HCT116 (cell line): ENCODE measurements at regions not wholly inside any gene's neighbourhood (a gene's known extent, or its start where the extent isn't known, plus 50 kb on each side); places are given as distances from the start of the nearest gene placed in this dataset.

ENCODE experiments used
- ATAC-seq: fragments of 200-7000 bp; cut with Tn5 transposase; 2 replicates; pipeline ENCODE4 v1.9.1; 2020; ENCODE audit warnings: mild to moderate bottlenecking, moderate library complexity
- BruUV-seq: library from RNA; stranded (reverse); fragments of 400-500 nt; replicated peaks from 2 replicates; lab custom pipeline; 2021; lab: Mats Ljungman, UMichigan
- CTCF ChIA-PET: fragments of 300-600 bp; sonication (Branson Sonifier 250); formaldehyde crosslinking; loops from one replicate; lab custom pipeline; 2021; ENCODE audit warnings: antibody characterized with exemption; lab: Charles Lee
- POLR2A ChIA-PET: fragments of 300-600, 350-600 bp; sonication (Branson Sonifier 250); formaldehyde crosslinking; loops from one replicate; lab custom pipeline; 2021; ENCODE audit warnings: antibody characterized with exemption; lab: Charles Lee
- RAD21 ChIA-PET, 2 experiments: fragments of 300-600 bp; sonication (Branson Sonifier 250); formaldehyde crosslinking; loops; one replicate each; lab custom pipeline; 2023; ENCODE audit warnings: low total read pairs in 2 of 2; ENCODE audit not compliant: uncharacterized antibody in 2 of 2, unreplicated experiment in 2 of 2, low non-redundant PET in 1 of 2; lab: Charles Lee
- DNase-seq: peaks from one replicate; pipeline ENCODE4 v3.0.0-alpha.2; 2010; ENCODE audit warnings: low read depth, low spot score
- H2AFZ ChIP-seq: fragments of 200-600 bp; shearing (Covaris generic), sonication (generic); 2 replicates; pipeline ENCODE4 v1.6.1; 2017; ENCODE audit warnings: low read depth, mixed run types, mixed read lengths, antibody characterized with exemption, low read length; ENCODE audit not compliant: poor library complexity, severe bottlenecking
- H3K27ac ChIP-seq: 2 replicates; pipeline ENCODE4 v1.5.1; 2012; ENCODE audit warnings: low read depth, low read length
- H3K27me3 ChIP-seq: fragments of 200-600 bp; sonication (generic); 2 replicates; pipeline ENCODE4 v1.6.1; 2016; ENCODE audit warnings: mixed run types, low read length, mixed read lengths; ENCODE audit not compliant: insufficient read depth
- H3K36me3 ChIP-seq, 2 experiments: fragments of 200-500 bp in 1 of 2; fragments of 200-600 bp in 1 of 2; sonication (Bioruptor generic) in 1 of 2; sonication (generic) in 1 of 2; 2 replicates each; pipeline versions ENCODE4 v1.5.1 to v1.6.1; 2014 to 2016; ENCODE audit warnings: low read length in 2 of 2, inconsistent platforms in 1 of 2, mixed read lengths in 1 of 2, mixed run types in 1 of 2; ENCODE audit not compliant: insufficient read depth in 2 of 2, control insufficient read depth in 1 of 2
- H3K4me1 ChIP-seq, 2 experiments: fragments of 200-600 bp in 1 of 2; sonication (generic) in 1 of 2; 2 replicates each; pipeline versions ENCODE4 v1.5.1 to v1.6.1; 2012 to 2017; ENCODE audit warnings: low read length in 2 of 2, inconsistent platforms in 1 of 2, mild to moderate bottlenecking in 1 of 2, mixed read lengths in 1 of 2, mixed run types in 1 of 2, moderate library complexity in 1 of 2; ENCODE audit not compliant: insufficient read depth in 2 of 2, control insufficient read depth in 1 of 2
- H3K4me2 ChIP-seq: fragments of 200-600 bp; sonication (generic); 2 replicates; pipeline ENCODE4 v1.6.1; 2017; ENCODE audit warnings: mixed run types, low read length, mixed read lengths
- H3K4me3 ChIP-seq, 2 experiments: fragments of 200-600 bp in 1 of 2; sonication (generic) in 1 of 2; replicated peaks in 1 of 2; 2 replicates each; pipeline ENCODE4 v1.5.1; 2011 to 2016; ENCODE audit warnings: low read length in 2 of 2, control low read depth in 1 of 2, low read depth in 1 of 2, mild to moderate bottlenecking in 1 of 2, mixed read lengths in 1 of 2, mixed run types in 1 of 2
- H3K79me2 ChIP-seq: fragments of 200-600 bp; sonication (generic); 2 replicates; pipeline ENCODE4 v1.6.1; 2017; ENCODE audit warnings: mild to moderate bottlenecking, mixed run types, low read length, moderate library complexity, mixed read lengths; ENCODE audit not compliant: insufficient read depth
- H3K9ac ChIP-seq: fragments of 200-600 bp; sonication (generic); 2 replicates; pipeline ENCODE4 v1.6.1; 2016; ENCODE audit warnings: low read length, mixed read lengths
- H3K9me2 ChIP-seq: fragments of 200-600 bp; sonication (generic), shearing (Covaris generic); 2 replicates; pipeline ENCODE4 v1.6.1; 2017; ENCODE audit warnings: mixed run types, mild to moderate bottlenecking, moderate library complexity; ENCODE audit not compliant: insufficient read depth
- H3K9me3 ChIP-seq, 2 experiments: fragments of 200-500 bp in 1 of 2; fragments of 200-600 bp in 1 of 2; sonication (Bioruptor generic) in 1 of 2; sonication (generic) in 1 of 2; 2 replicates each; pipeline ENCODE4 v1.6.1; 2014 to 2017; ENCODE audit warnings: low read length in 2 of 2, mixed read lengths in 2 of 2, inconsistent platforms in 1 of 2, low read depth in 1 of 2, mild to moderate bottlenecking in 1 of 2, mixed run types in 1 of 2, moderate library complexity in 1 of 2; ENCODE audit not compliant: control insufficient read depth in 1 of 2, insufficient read depth in 1 of 2
- H4K20me1 ChIP-seq: fragments of 200-600 bp; sonication (generic), shearing (Covaris generic); 2 replicates; pipeline ENCODE4 v1.6.1; 2017; ENCODE audit warnings: mixed run types, mild to moderate bottlenecking, moderate library complexity; ENCODE audit not compliant: insufficient read depth
- CBX3 ChIP-seq: IDR thresholded peaks from 2 replicates; pipeline ENCODE4 v1.6.1; 2012; ENCODE audit warnings: low read depth
- CEBPB ChIP-seq: IDR thresholded peaks from 2 replicates; pipeline ENCODE4 v1.6.1; 2012; ENCODE audit warnings: low read depth
- EZH2phosphoT487 ChIP-seq: fragments of 200-600 bp; IDR thresholded peaks from 2 replicates; pipeline ENCODE4 v1.6.1; 2018; ENCODE audit warnings: antibody characterized with exemption, borderline replicate concordance
- FOSL1 ChIP-seq: IDR thresholded peaks from 2 replicates; pipeline ENCODE4 v1.6.1; 2012; ENCODE audit warnings: low read depth
- JUND ChIP-seq: IDR thresholded peaks from 2 replicates; pipeline ENCODE4 v1.6.1; 2012
- RAD21 ChIP-seq: IDR thresholded peaks from 2 replicates; pipeline ENCODE4 v1.6.1; 2012; ENCODE audit warnings: low read depth, mild to moderate bottlenecking
- SIN3A ChIP-seq: IDR thresholded peaks from 2 replicates; pipeline ENCODE4 v1.6.1; 2012; ENCODE audit warnings: low read depth
- SRF ChIP-seq: IDR thresholded peaks from 2 replicates; pipeline ENCODE4 v1.6.1; 2012; ENCODE audit warnings: low read depth
- YY1 ChIP-seq: IDR thresholded peaks from 2 replicates; pipeline ENCODE4 v1.6.1; 2011; ENCODE audit warnings: low read length, low read depth, moderate library complexity, mild to moderate bottlenecking; ENCODE audit not compliant: insufficient replicate concordance; ENCODE audit errors: extremely low read depth
- ZNF274 ChIP-seq: fragments of 200-500 bp; sonication (Bioruptor generic); IDR thresholded peaks from 2 replicates; pipeline ENCODE4 v1.6.1; 2014; ENCODE audit warnings: mild to moderate bottlenecking, low read depth, low read length, inconsistent platforms
- intact Hi-C: fragments of 100-400 bp; cut with micrococcal nuclease; formaldehyde crosslinking; loops from 2 replicates; pipeline ENCODE4 v1.10.0; 2022
- TF ChIP-seq, protein P1 (sequence below): IDR thresholded peaks from 2 replicates; pipeline ENCODE4 v1.6.1; 2012
- TF ChIP-seq, protein P2 (sequence below): IDR thresholded peaks from 2 replicates; pipeline ENCODE4 v1.6.1; 2011; ENCODE audit warnings: mild to moderate bottlenecking, low read length, moderate library complexity; ENCODE audit not compliant: insufficient replicate concordance; ENCODE audit errors: extremely low read depth

- Histone ChIP-seq H3K79me2 (no peaks in the 10 kb centered on the region), H3K9me2 (0 out of 2 replicates have a peak, but pooled peaks cover 2% of the 10 kb centered on the region), H3K4me3 (no peak overlapping the region), H3K9me3 (no peaks in the 10 kb centered on the region), H4K20me1 (no peaks in the 10 kb centered on the region), H2AFZ (no peak overlapping the region), H3K4me1 (no peaks in the 10 kb centered on the region), H3K27me3 (no peaks in the 10 kb centered on the region), H3K9ac (no peak overlapping the region), H3K4me2 (no peak overlapping the region), H3K27ac (no peak overlapping the region), H3K36me3 (no peaks in the 10 kb centered on the region)
- CTCF ChIA-PET = no interaction called here
- BruUV-seq = no TSS peak
- DNase-seq (no peak), ATAC-seq (no peak)
- POLR2A ChIA-PET = no interaction called here
- intact Hi-C loops = no loop called here
- RAD21 ChIA-PET = no interaction called here
- TF ChIP-seq FOSL1 = no peak
- no peak for TF ChIP-seq JUND
- no peak for TF ChIP-seq EZH2phosphoT487
- TF ChIP-seq CEBPB = no peak
- no peak for TF ChIP-seq ZNF274
- no peak for TF ChIP-seq CBX3
- TF ChIP-seq SRF = no peak
- no peak for TF ChIP-seq SIN3A
- no peak for TF ChIP-seq YY1
- TF ChIP-seq, protein P1, sequence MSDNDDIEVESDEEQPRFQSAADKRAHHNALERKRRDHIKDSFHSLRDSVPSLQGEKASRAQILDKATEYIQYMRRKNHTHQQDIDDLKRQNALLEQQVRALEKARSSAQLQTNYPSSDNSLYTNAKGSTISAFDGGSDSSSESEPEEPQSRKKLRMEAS = no peak
- TF ChIP-seq RAD21 = no peak
- TF ChIP-seq, protein P2, sequence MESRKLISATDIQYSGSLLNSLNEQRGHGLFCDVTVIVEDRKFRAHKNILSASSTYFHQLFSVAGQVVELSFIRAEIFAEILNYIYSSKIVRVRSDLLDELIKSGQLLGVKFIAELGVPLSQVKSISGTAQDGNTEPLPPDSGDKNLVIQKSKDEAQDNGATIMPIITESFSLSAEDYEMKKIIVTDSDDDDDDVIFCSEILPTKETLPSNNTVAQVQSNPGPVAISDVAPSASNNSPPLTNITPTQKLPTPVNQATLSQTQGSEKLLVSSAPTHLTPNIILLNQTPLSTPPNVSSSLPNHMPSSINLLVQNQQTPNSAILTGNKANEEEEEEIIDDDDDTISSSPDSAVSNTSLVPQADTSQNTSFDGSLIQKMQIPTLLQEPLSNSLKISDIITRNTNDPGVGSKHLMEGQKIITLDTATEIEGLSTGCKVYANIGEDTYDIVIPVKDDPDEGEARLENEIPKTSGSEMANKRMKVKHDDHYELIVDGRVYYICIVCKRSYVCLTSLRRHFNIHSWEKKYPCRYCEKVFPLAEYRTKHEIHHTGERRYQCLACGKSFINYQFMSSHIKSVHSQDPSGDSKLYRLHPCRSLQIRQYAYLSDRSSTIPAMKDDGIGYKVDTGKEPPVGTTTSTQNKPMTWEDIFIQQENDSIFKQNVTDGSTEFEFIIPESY = no peak
Observed at GRCh38 chr6:120938164-120938875, 396.0 kb downstream of the TBC1D32 start.
